Adrenal gland (tissue), 9 donors: ENCODE measurements at regions not wholly inside any gene's neighbourhood (a gene's known extent, or its start where the extent isn't known, plus 50 kb on each side); places are given as distances from the start of the nearest gene placed in this dataset.

Experiments
- DNase-seq, 7 donors: peaks; one replicate each; pipeline ENCODE4 v3.0.0-alpha.2; 2019 to 2020
- H3K27ac ChIP-seq, 5 donors: fragments of 200-600 bp; sonication (generic) in 4 of 5; 1 replicate in 3 of 5; 2 replicates in 2 of 5; pipeline versions ENCODE4 v1.5.1 to v1.8.0; 2016 to 2020; ENCODE audit warnings: mild to moderate bottlenecking in 1 of 5
- H3K27me3 ChIP-seq: fragments of 200-600 bp; 2 replicates; pipeline ENCODE4 v1.8.0; 2021
- H3K36me3 ChIP-seq, 2 donors: fragments of 200-600 bp; replicated peaks in 1 of 2; 1 replicate in 1 of 2; 2 replicates in 1 of 2; pipeline versions ENCODE4 v1.5.1 to v1.8.0; 2018 to 2022
- H3K4me1 ChIP-seq, 2 donors: fragments of 200-600 bp; replicated peaks in 1 of 2; 1 replicate in 1 of 2; 2 replicates in 1 of 2; pipeline versions ENCODE4 v1.5.1 to v1.8.0; 2018 to 2021
- H3K4me3 ChIP-seq, 4 donors: fragments of 200-600 bp; sonication (generic) in 3 of 4; one replicate each; pipeline ENCODE4 v1.5.1; 2016 to 2018
- H3K9me3 ChIP-seq, 3 donors: fragments of 200-600 bp; sonication (generic) in 1 of 3; replicated peaks in 1 of 3; 1 replicate in 2 of 3; 2 replicates in 1 of 3; pipeline versions ENCODE4 v1.5.1 to v1.8.0; 2016 to 2021
- POLR2A ChIP-seq, 2 donors: fragments of 450-650 bp; IDR thresholded peaks; one replicate each; pipeline ENCODE4 v1.6.1; 2017; ENCODE audit warnings: antibody characterized with exemption in 2 of 2, mild to moderate bottlenecking in 2 of 2, moderate library complexity in 1 of 2
- WGBS, 4 donors: extraction: QIAGEN DNeasy Blood & Tissue Kit in 2 of 4; methylation state at CpG; one replicate each; pipeline versions ENCODE4 v1.1.5 to v1.1.7; 2013 to 2017; 5-methylcytosine and 5-hydroxymethylcytosine counted together
- intact Hi-C, 2 donors: fragments of 100-400 bp; cut with DNase I; formaldehyde crosslinking; loops; one replicate each; pipeline versions ENCODE4 v1.14.1 to v1.15.0; 2022 to 2023
- TF ChIP-seq, protein P1 (sequence below), 6 experiments: fragments of 450-650 bp in 4 of 6; fragments of 200-600 bp in 2 of 6; sonication (generic) in 1 of 6; IDR thresholded peaks; 1 replicate in 5 of 6; 2 replicates in 1 of 6; pipeline versions ENCODE4 v1.5.1 to v1.8.0; 2016 to 2021; ENCODE audit warnings: antibody characterized with exemption in 6 of 6, mild to moderate bottlenecking in 2 of 6, moderate library complexity in 1 of 6
- donor health status: healthy with polysubstance abuse.
- donor health status: Bipolar disorder and iron deficiency.
- donor health status: DM: yes; HTN: yes; CAD: no.
- donor health status: DM: no; HTN: no; CAD: no.
- donor health status: DM: no; HTN: no; CAD: no.

DNA sequence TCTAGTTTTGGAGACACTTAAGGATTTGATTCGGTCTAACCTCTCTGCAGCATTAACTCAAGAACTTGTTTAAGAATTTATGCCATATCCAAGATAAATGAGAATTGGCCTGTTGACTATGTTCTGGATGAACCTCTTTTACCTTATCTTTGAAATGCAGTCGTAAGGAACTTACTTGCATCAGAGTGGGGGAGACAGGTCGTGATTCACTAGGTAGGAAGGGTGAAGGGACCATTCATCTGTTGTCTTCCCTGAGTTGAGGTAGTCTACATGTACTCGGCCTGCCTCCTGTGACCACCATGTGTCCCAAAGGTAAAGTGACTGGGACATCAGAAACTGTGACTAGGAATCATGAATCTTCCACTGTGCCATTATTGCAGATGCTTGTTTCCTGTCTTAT, 248.0 kb upstream of the P2RY1 start:
- H3K27me3 ChIP-seq = no peaks in the 10 kb centered on the region
- no peaks in the 10 kb centered on the region for H3K9me3 ChIP-seq
- no peaks in the 10 kb centered on the region for H3K36me3 ChIP-seq
- no peak overlapping the region for H3K4me3 ChIP-seq
- no peak for DNase-seq
- intact Hi-C loops = no loop called here
- TF ChIP-seq, protein P1, sequence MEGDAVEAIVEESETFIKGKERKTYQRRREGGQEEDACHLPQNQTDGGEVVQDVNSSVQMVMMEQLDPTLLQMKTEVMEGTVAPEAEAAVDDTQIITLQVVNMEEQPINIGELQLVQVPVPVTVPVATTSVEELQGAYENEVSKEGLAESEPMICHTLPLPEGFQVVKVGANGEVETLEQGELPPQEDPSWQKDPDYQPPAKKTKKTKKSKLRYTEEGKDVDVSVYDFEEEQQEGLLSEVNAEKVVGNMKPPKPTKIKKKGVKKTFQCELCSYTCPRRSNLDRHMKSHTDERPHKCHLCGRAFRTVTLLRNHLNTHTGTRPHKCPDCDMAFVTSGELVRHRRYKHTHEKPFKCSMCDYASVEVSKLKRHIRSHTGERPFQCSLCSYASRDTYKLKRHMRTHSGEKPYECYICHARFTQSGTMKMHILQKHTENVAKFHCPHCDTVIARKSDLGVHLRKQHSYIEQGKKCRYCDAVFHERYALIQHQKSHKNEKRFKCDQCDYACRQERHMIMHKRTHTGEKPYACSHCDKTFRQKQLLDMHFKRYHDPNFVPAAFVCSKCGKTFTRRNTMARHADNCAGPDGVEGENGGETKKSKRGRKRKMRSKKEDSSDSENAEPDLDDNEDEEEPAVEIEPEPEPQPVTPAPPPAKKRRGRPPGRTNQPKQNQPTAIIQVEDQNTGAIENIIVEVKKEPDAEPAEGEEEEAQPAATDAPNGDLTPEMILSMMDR (IDR thresholded peaks at IDR 0.05) = no peak
- TF ChIP-seq POLR2A (IDR thresholded peaks at IDR 0.05) = no peak
- no peaks in the 10 kb centered on the region for H3K4me1 ChIP-seq
- WGBS, 4 donors = 73 to 78% (median 77%) methylated on average over 4 of the region's 4 CpGs
- no peak overlapping the region for H3K27ac ChIP-seq

DNA sequence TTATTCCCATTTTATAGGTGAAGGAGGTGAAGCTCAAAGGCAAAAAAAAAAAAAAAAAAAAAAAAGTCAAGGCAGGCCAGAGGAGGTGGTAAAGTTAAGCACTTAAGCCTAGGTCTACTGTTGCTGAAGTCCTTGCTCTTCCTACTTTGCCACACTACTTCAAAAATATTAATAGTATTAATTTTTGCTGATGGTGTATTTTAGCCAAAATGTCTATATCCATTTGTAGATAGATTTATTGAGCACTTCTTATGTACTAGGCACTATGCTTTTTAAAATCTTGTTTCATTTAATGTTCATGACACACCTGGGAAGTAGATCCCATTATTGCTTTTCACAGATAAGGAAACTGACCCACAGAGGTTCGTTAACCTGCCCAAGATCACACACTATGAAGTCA, 247.1 kb upstream of the P2RY1 start:
- no peaks in the 10 kb centered on the region for H3K27me3 ChIP-seq

DNA sequence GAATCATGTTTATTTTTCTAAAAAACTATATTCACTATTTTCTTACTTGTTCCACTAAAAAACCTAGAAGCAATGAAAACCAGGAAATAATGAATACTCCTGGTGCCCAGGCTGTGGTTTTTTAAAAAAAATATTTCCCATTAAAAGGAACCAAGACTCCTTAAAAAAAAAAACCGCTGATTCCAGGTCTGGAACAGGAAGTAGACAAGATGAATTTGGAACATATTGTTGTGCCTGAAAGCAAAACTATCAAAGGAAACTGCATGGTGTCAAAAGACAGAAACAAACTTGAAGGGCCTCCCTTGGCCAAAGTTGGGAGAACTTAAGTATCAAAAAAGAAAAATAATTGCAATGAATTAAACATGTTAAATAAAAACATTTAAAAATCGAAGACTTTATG, 245.3 kb upstream of the P2RY1 start:
- no peak for DNase-seq
- intact Hi-C loops = no loop called here
- no peak for TF ChIP-seq POLR2A (IDR thresholded peaks at IDR 0.05)
- TF ChIP-seq, protein P1 (IDR thresholded peaks at IDR 0.05) = no peak
- H3K9me3 ChIP-seq = no peaks in the 10 kb centered on the region
- 35 to 62% (median 49%) methylated on average over 2 of the region's 2 CpGs for WGBS, 4 donors
- no peaks in the 10 kb centered on the region for H3K36me3 ChIP-seq
- no peak overlapping the region for H3K27ac ChIP-seq
- H3K4me3 ChIP-seq = no peak overlapping the region
- H3K27me3 ChIP-seq = no peaks in the 10 kb centered on the region
- H3K4me1 ChIP-seq = no peaks in the 10 kb centered on the region

More for the DNA sequence above, 247.1 kb upstream of the P2RY1 start:
- H3K9me3 ChIP-seq = no peaks in the 10 kb centered on the region
- H3K36me3 ChIP-seq = no peaks in the 10 kb centered on the region
- no peak for TF ChIP-seq POLR2A (IDR thresholded peaks at IDR 0.05)
- TF ChIP-seq, protein P1 (IDR thresholded peaks at IDR 0.05) = no peak
- no peak for DNase-seq
- H3K4me1 ChIP-seq = no peaks in the 10 kb centered on the region
- 57 to 70% (median 63%) methylated on average over 1 of the region's 1 CpG for WGBS, 4 donors
- no peak overlapping the region for H3K4me3 ChIP-seq
- no peak overlapping the region for H3K27ac ChIP-seq
- intact Hi-C loops = no loop called here

DNA sequence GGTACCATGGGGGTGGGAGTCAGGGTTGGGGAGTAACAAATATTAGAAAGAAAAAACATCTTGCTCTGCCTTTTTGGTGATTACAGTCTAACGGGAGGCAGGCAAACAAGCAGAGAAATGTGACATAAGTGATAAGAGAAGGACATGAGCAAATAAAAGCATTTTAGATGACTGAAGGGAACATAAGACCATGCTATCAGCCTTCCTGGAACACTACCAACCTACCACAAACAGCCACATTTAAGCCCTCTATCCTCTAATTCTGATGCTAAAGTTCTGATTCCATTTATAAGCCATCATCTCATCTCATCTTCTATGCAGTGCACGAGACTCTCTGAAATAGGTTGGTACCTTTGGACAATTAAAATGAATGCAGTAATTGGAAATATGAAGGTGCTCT, 243.4 kb upstream of the P2RY1 start:
- no peaks in the 10 kb centered on the region for H3K9me3 ChIP-seq
- H3K4me1 ChIP-seq = peaks cover 0 to 3% of the 10 kb centered on the region in 2 donors
- intact Hi-C loops = no loop called here
- H3K27me3 ChIP-seq = no peaks in the 10 kb centered on the region
- no peak overlapping the region for H3K4me3 ChIP-seq
- 49 to 72% (median 63%) methylated on average over 2 of the region's 2 CpGs for WGBS, 4 donors
- no peak overlapping the region for H3K27ac ChIP-seq
- DNase-seq = no peak
- H3K36me3 ChIP-seq = no peaks in the 10 kb centered on the region
- TF ChIP-seq, protein P1 (IDR thresholded peaks at IDR 0.05) = no peak
- no peak for TF ChIP-seq POLR2A (IDR thresholded peaks at IDR 0.05)
